Loucy (cell line): ENCODE measurements at regions not wholly inside any gene's neighbourhood (a gene's known extent, or its start where the extent isn't known, plus 50 kb on each side); places are given as distances from the start of the nearest gene placed in this dataset.

Experiments
- EZH2phosphoT487 ChIP-seq: fragments of 200-600 bp; IDR thresholded peaks from 2 replicates; pipeline ENCODE4 v1.6.1; 2018; ENCODE audit warnings: antibody characterized with exemption, mild to moderate bottlenecking, moderate library complexity, borderline replicate concordance
- TF ChIP-seq, protein P1 (sequence below): fragments of 200-600 bp; sonication (generic); conservative IDR thresholded peaks from 2 replicates; pipeline ENCODE4 v1.5.1; 2014; ENCODE audit warnings: mild to moderate bottlenecking, antibody characterized with exemption, low read length

- TF ChIP-seq, protein P1, sequence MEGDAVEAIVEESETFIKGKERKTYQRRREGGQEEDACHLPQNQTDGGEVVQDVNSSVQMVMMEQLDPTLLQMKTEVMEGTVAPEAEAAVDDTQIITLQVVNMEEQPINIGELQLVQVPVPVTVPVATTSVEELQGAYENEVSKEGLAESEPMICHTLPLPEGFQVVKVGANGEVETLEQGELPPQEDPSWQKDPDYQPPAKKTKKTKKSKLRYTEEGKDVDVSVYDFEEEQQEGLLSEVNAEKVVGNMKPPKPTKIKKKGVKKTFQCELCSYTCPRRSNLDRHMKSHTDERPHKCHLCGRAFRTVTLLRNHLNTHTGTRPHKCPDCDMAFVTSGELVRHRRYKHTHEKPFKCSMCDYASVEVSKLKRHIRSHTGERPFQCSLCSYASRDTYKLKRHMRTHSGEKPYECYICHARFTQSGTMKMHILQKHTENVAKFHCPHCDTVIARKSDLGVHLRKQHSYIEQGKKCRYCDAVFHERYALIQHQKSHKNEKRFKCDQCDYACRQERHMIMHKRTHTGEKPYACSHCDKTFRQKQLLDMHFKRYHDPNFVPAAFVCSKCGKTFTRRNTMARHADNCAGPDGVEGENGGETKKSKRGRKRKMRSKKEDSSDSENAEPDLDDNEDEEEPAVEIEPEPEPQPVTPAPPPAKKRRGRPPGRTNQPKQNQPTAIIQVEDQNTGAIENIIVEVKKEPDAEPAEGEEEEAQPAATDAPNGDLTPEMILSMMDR: no peak
- no peak for TF ChIP-seq EZH2phosphoT487
Observed at GRCh38 chr5:125470280-125470902, 724.0 kb upstream of the ZNF608 start.
